BE2C (cell line): ENCODE measurements at regions not wholly inside any gene's neighbourhood (a gene's known extent, or its start where the extent isn't known, plus 50 kb on each side); places are given as distances from the start of the nearest gene placed in this dataset.

Source experiments
- DNase-seq: peaks from one replicate; pipeline ENCODE4 v3.0.0-alpha.2; 2020
- H3K27me3 ChIP-seq: fragments of 250-450 bp; sonication (Bioruptor Pico); 2 replicates; pipeline ENCODE4 v1.5.1; 2020; ENCODE audit warnings: mild to moderate bottlenecking
- H3K36me3 ChIP-seq: fragments of 250-450 bp; sonication (Bioruptor Pico); 2 replicates; pipeline ENCODE4 v1.5.1; 2020; ENCODE audit warnings: mild to moderate bottlenecking
- H3K4me1 ChIP-seq: fragments of 250-450 bp; sonication (Bioruptor Pico); 2 replicates; pipeline ENCODE4 v1.5.1; 2020
- H3K4me3 ChIP-seq: 2 replicates; pipeline ENCODE4 v1.5.1; 2011; ENCODE audit warnings: low read depth, low read length
- H3K9me3 ChIP-seq: fragments of 250-450 bp; sonication (Bioruptor Pico); 2 replicates; pipeline ENCODE4 v1.5.1; 2020
- TF ChIP-seq, protein P1 (sequence below): IDR thresholded peaks from 2 replicates; pipeline ENCODE4 v1.5.1; 2012; ENCODE audit warnings: mild to moderate bottlenecking, low read depth, low read length

DNA sequence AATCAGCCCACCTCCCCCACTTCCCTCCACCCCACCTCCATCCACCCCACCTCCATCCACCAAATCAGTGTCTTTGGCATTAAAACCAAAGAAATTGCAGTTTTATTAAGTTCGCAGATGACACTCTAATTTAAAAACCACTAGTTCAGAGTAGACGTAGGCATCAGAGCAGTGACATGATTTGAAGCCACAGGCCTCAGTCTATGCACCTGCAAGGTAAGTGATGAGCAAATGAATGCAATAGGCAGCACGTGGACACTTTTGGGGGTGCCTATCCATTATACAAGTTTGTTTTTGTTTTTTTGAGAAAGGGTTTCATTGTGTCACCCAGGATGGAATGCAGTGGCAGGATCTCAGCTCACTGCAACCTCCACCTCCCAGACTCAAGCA, 88.0 kb upstream of the TRIM2 start:
- TF ChIP-seq, protein P1, sequence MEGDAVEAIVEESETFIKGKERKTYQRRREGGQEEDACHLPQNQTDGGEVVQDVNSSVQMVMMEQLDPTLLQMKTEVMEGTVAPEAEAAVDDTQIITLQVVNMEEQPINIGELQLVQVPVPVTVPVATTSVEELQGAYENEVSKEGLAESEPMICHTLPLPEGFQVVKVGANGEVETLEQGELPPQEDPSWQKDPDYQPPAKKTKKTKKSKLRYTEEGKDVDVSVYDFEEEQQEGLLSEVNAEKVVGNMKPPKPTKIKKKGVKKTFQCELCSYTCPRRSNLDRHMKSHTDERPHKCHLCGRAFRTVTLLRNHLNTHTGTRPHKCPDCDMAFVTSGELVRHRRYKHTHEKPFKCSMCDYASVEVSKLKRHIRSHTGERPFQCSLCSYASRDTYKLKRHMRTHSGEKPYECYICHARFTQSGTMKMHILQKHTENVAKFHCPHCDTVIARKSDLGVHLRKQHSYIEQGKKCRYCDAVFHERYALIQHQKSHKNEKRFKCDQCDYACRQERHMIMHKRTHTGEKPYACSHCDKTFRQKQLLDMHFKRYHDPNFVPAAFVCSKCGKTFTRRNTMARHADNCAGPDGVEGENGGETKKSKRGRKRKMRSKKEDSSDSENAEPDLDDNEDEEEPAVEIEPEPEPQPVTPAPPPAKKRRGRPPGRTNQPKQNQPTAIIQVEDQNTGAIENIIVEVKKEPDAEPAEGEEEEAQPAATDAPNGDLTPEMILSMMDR, result no peak
- no peaks in the 10 kb centered on the region; the same call in 1 of the 2 replicates for H3K27me3 ChIP-seq
- H3K4me1 ChIP-seq, result no peaks in the 10 kb centered on the region; the same call in 1 of the 2 replicates
- no peaks in the 10 kb centered on the region for H3K9me3 ChIP-seq
- H3K4me3 ChIP-seq, result no peak overlapping the region
- no peaks in the 10 kb centered on the region for H3K36me3 ChIP-seq
- no peak for DNase-seq

GRCh38 chr4:153116801-153117200, 87.4 kb upstream of the TRIM2 start:
- no peaks in the 10 kb centered on the region; the same call in 1 of the 2 replicates for H3K27me3 ChIP-seq
- no peaks in the 10 kb centered on the region; the same call in 1 of the 2 replicates for H3K4me1 ChIP-seq
- no peaks in the 10 kb centered on the region for H3K9me3 ChIP-seq
- TF ChIP-seq, protein P1, result no peak
- H3K36me3 ChIP-seq, result no peaks in the 10 kb centered on the region
- H3K4me3 ChIP-seq, result no peak overlapping the region
- DNase-seq, result no peak

GRCh38 chr4:153117554-153117953, 86.7 kb upstream of the TRIM2 start:
- H3K27me3 ChIP-seq, result no peaks in the 10 kb centered on the region; the same call in 1 of the 2 replicates
- DNase-seq, result no peak
- TF ChIP-seq, protein P1, result no peak
- H3K4me3 ChIP-seq, result no peak overlapping the region
- no peaks in the 10 kb centered on the region for H3K36me3 ChIP-seq
- H3K9me3 ChIP-seq, result no peaks in the 10 kb centered on the region
- H3K4me1 ChIP-seq, result no peaks in the 10 kb centered on the region; the same call in 1 of the 2 replicates

GRCh38 chr4:153119626-153120025, 84.6 kb upstream of the TRIM2 start:
- no peaks in the 10 kb centered on the region; the same call in 1 of the 2 replicates for H3K27me3 ChIP-seq
- no peak overlapping the region for H3K4me3 ChIP-seq
- TF ChIP-seq, protein P1, result no peak
- DNase-seq, result no peak
- no peaks in the 10 kb centered on the region for H3K9me3 ChIP-seq
- no peaks in the 10 kb centered on the region for H3K36me3 ChIP-seq
- H3K4me1 ChIP-seq, result no peaks in the 10 kb centered on the region; the same call in 1 of the 2 replicates

GRCh38 chr4:153120235-153120634, 84.0 kb upstream of the TRIM2 start:
- TF ChIP-seq, protein P1, result no peak
- Histone ChIP-seq H3K27me3 (no peaks in the 10 kb centered on the region; the same call in 1 of the 2 replicates), H3K4me1 (no peaks in the 10 kb centered on the region; the same call in 1 of the 2 replicates), H3K36me3 (no peaks in the 10 kb centered on the region), H3K9me3 (no peaks in the 10 kb centered on the region), H3K4me3 (no peak overlapping the region)
- no peak for DNase-seq

- Histone ChIP-seq H3K4me3 (no peak overlapping the region), H3K4me1 (no peaks in the 10 kb centered on the region; the same call in 1 of the 2 replicates), H3K9me3 (no peaks in the 10 kb centered on the region), H3K36me3 (no peaks in the 10 kb centered on the region), H3K27me3 (no peaks in the 10 kb centered on the region; the same call in 1 of the 2 replicates)
- DNase-seq, result no peak
- TF ChIP-seq, protein P1, result no peak
These were observed 81.4 kb upstream of the TRIM2 start for GRCh38 chr4:153122855-153123254.
